GM19468 (cell line): ENCODE measurements at regions not wholly inside any gene's neighbourhood (a gene's known extent, or its start where the extent isn't known, plus 50 kb on each side); places are given as distances from the start of the nearest gene placed in this dataset.
A peak's percentile ranks its signal among the peaks of the same experiment; 100 is the strongest.

Experiments
- ATAC-seq: cut with Tn5 transposase; IDR thresholded peaks from one replicate; pipeline ENCODE4 v1.9.1; 2021; ENCODE audit warnings: mild to moderate bottlenecking, moderate library complexity, moderate number of reproducible peaks; ENCODE audit not compliant: unreplicated experiment; ENCODE audit errors: extremely low read depth

- ATAC-seq, result no peak
Measured at GRCh38 chr3:124605781-124606579, 124.3 kb upstream of the UMPS start.

DNA sequence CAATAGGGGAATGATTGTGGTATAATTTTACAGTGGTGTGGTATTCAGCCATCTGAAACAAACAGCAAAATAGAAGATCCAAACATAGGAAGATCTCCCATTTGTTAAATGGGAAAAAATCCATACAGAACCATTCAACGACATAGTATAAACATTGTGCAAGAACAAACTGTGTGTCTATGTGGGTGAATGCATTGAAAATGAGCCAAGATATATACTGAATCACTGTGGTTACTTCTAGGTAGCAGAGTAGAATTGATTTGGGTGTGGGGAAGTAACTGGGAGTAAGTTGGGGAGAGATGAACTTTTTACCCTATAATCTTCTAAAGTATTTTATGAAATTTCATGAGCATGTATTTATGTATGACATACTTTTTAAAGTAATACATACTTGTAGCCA is 123.1 kb upstream of the UMPS start:
- no peak for ATAC-seq

GRCh38 chr3:124609402-124609801 is 120.8 kb upstream of the UMPS start:
- ATAC-seq, result no peak

GRCh38 chr3:124610130-124610529 is 120.1 kb upstream of the UMPS start:
- ATAC-seq, result no peak

- ATAC-seq, result no peak
Measured at GRCh38 chr3:124611520-124611919, 118.7 kb upstream of the UMPS start.

DNA sequence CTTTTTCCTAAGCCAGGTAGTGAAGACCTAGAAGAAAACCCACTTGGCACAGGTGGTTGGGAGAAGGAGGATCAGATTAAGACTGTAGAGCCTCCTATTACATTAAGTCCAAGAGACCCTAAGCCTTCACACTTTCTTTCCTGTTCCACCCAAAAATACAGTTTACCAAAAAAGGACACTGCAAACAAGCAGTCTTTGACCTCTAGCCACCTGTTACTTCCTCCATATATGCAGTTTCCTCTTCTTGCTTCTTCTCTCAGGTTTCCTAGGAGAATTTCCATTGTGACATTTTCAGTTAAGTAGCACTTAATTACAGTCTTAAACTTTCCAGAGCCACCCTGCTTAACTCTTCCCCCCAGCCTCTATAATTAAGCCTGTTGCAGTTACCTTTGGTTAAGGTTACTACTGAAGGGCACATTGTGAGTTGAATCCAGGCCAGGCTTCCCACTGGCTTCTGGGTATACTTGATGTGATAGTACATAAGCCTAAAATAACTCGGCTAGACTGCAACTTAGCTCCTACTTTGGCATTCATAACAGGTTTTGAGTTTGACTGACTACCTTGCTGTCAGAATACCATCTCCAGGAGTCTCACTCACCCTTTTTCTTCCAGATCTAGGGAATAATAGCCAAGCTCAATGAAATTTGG is 114.2 kb upstream of the UMPS start:
- no peak for ATAC-seq

DNA sequence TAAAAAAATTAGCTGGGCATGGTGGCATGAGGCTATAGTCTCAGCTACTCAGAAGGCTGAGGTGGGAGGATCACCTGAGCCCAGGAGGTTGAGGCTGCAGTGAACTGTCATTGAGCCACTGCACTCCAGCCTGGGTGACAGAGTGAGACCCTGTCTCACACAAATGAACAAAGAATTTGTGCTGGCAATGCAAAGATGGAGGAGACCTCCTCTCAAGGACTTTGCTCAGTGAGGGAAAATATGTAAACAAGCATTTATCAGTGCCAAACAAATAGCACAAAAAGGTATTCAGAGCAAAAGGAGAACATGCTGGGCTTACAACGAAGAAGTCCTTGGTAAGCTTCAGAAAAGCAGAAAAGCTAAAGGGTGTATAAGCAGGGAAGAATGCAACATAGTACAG is 113.1 kb upstream of the UMPS start:
- no peak for ATAC-seq

DNA sequence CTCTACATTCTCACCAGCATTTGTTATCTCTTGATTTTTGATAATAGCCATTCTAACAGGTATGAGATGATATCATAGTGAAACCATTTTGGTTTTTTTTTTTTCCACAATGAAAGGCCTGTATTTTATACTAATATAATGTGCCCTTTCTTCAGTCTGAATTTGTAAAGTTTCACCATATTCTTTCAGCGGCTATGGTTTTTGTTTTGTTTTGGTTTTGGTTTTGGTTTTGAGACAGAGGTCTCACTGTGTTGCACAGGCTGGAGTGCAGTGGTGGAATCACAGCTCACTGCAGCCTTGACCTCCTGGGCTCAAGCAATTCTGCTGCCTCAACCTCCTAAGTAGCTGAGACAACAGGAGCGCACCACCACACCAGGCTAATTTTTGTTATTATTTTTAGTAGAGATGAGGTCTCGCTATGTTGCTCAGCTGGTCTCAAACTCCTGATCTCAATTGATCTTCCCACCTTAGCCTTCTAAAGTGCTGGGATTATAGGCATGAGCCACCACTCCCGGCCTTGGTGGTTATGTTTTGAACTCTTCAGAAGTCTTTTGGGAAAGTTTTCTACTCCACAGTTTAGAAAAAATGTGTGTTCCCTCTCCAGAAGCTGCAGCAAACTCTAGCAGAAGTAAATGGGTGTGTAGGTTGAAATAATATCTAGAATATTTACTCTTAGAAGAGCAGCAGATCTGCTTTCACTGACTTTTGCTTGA is 110.2 kb upstream of the UMPS start:
- ATAC-seq, result no peak

DNA sequence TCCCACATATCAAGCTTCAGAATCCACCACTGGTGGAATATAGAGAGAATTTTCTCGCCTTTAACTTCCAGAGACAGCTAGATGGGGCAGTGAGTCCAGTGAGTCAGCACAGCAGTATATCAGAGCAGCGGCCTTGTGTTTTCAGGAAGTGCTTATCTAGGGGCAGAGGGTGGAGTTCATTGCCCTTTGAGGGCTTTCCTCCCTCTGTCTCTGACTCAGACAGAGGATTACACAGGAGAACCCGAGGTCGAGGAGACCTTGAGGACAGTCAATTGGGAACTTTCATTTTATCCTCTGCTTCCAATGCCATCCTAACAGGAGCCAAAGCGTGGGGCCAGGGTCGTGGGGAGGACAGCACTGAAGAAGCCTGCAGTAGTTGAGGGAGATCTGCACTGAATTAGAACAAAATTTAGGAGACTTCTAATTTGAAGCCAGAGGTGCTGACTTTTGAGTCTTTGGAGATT is 109.6 kb upstream of the UMPS start:
- no peak for ATAC-seq

GRCh38 chr3:124621498-124621897 is 108.8 kb upstream of the UMPS start:
- ATAC-seq, result no peak

GRCh38 chr3:124625074-124625473 is 105.2 kb upstream of the UMPS start:
- no peak for ATAC-seq

- no peak for ATAC-seq
Measured at GRCh38 chr3:124627501-124627908, 102.7 kb upstream of the UMPS start.

DNA sequence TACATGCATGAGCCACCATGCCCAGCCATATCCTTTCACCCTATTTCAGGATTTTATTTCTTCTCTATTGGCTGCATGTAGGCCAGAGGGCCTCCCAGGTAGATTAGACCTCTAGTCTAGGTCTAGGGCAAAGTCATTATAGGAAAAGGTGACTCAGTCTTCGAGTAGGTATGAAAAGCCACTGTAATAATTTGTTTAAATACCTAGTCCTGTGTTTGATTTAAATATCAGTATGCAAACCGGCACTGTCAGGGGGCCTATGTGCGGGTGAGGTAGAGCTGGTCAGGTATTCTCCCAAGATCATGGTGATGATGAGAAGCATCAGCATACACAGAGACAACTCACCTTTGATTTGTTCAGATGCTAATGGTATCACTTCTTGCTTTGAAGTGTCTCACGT is 101.4 kb upstream of the UMPS start:
- ATAC-seq, result no peak

- ATAC-seq, result no peak
Measured at GRCh38 chr3:124629497-124629896, 100.8 kb upstream of the UMPS start.

- no peak for ATAC-seq
Measured at GRCh38 chr3:124630960-124631359, 99.3 kb upstream of the UMPS start.

DNA sequence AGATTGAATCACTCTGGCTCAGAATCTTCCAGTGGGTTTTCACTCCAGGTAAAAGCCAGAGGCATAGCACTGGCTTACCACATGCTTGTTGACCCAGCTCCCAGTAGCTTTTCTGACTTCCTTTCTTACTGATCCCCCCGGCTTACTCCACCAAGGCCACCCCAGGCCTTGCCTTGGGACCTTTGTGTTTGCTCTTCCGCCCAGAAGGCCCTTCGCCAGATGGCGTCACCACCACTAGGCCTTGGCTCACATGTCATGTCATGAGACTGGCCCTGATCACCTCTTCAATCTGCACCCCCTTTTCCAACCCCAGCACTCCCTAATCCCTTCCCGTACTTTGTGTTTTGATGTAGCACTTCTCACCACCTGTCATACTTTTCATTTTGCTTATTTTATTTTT is 98.5 kb upstream of the UMPS start:
- no peak for ATAC-seq

DNA sequence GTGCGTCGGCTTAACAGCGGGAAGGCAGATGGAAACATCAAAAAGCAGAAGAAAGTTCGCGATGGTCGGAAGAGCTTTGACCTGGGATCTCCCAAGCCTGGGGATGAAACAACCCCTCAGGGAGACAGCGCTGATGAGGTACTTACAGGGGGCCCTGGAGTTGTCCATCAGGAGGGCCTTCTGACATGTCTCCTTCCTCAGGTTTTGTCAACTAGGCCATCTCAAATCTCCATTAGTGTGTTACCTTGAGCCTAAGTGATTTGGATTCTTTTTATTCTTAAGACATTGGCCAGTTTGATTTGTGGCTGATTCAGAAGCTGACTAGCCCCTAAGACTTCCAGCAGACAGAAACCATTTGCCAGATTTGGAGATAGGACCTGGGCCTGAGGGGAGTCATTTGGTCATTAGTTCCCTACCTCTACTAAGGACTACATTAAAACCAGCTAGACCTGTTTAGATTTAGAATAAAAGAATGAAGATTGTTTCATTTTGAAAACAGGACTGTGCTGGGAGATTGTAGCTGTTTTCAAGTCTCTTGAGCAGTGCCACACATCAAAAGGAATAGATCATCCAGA is 97.6 kb upstream of the UMPS start:
- ATAC-seq, result no peak

- ATAC-seq, result no peak
Measured at GRCh38 chr3:124633524-124633923, 96.7 kb upstream of the UMPS start.

DNA sequence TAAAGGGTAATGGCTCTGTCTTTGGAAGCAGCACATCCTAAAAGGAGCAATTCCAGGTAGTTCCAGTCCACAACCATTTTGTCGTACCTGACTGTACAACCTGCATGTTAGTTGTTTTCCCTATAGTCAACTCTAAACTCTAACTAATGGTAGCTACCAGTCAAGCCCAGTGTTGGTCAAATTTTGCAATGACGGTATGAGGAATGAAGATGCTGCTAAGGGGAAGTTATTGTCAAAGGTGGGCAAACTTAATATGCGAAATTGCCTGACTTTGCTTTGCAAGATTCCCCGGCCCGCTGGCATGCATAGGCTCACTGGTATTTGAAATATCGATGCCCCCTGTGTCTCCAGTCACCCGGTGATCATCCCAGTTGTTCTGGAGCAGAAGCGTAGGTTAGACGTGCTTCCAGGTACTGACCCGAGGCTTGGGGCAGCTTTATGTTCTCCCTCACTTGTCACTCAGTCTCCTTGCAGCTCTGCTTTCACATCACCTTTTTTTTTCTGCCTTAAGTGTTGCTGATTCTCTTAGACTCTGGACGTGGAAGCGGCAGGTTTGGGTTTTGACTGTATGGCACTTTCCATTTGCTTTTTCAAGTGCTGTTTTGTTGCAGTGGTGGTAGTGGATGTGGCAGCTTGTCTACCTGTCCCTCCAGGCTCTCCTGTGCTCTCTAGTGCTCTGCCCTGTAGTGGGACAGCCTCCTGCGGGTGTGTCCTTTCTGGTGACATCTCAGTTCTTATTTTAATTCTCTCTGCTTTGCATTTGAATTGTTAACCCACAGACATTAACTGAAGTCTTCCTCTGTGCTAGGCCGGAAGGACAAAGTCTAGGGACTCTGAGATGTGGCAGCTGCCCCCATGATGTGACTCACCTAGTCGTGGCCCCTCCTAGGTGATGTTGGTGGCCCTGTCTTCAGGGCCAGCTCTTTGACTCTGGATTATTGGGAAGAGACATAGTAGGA is 95.8 kb upstream of the UMPS start:
- ATAC-seq, result peak; percentile 9

DNA sequence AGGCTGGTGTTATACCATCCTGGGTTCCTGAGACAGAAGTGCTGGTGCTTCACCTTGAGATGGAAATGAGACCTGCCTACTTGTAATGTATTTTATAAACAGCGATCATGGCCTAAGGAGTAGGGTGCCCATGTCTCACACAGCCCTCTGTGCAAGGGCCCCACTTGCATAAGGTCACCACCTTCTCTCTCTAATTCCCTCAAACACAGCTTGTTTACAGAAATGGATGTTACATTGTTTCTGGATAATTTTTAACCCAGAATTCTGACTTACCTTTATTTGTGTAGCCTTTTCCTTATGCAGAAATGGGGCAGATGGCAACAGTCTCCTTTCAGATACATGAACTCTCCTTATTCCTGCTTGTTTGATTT is 95.1 kb upstream of the UMPS start:
- no peak for ATAC-seq
